ENCODE measurements at regions not wholly inside any gene's neighbourhood (a gene's known extent, or its start where the extent isn't known, plus 50 kb on each side); places are given as distances from the start of the nearest gene placed in this dataset.

DNA sequence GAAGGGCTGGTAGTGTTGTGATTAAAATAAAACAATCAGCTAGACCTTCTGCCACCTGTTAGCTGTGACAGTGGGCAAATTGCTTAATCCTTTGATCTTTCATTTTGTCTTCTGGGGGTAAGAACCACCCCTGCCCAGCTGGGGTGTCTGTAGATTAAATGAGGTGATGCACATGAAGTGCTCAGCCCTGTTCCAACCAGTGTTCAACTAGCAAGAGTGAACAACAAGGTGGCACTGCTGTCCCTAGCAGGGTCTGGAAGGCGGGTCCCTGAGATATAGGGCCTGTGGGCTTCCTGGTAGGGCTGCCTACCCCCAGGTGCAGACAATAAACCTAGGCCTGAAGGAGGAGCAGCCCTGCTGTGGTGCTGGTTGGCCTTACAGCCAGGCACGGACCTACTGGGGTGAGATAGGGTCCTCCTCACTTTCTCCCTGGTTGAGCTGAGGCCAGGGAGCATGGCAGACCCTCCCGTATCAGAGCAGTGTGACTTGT, 60.6 kb downstream of the ARL6IP4 start:
- no peak for TF ChIP-seq CTCF (IDR thresholded peaks at IDR 0.05; ENCODE audit: control insufficient read depth, extremely low read depth, insufficient read depth)
- no peak for DNase-seq (ENCODE audit: low read depth)
- no peak overlapping the region for H3K4me3 ChIP-seq (ENCODE audit: low read depth, low read length)

DNA sequence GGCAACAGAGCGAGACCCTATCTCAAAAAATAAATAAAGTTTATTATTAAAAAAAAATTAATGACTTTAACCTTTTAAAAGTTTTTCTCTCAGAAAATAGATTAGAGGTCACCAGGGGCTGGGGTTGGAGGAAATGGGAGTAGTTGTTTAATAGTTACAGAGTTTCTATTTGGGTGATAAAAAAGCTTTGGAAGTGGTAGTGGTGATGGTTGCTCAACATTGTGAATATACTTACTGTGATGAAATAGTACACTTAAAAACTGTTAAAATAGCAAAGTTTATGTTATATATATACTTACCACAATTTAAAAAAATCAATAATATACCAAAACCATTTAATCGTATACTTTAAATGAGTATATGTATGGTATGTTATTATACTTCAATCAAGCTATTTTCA, 59.6 kb downstream of the ARL6IP4 start:
- no peak overlapping the region for H3K4me3 ChIP-seq (ENCODE audit: low read depth, low read length)
- no peak for DNase-seq (ENCODE audit: low read depth)
- no peak for TF ChIP-seq CTCF (IDR thresholded peaks at IDR 0.05; ENCODE audit: control insufficient read depth, extremely low read depth, insufficient read depth)

DNA sequence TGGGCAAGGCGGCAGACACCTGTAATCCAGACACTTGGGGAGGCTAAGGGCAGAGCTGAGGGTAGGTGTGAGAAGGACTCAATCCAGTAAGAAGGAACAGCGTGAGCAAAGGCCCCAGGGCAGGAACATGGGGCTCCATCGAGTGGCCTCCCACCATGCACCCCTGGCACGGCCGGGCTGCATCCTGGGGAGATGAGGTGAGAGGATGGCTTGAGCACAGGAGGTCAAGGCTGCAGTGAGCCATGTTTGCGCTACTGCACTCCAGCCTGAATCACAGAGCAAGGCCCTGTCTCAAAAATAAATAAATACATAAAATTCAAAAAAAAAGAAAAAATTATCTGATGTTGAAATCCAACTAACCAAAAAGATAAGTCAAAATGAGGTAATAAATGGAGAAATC, 58.5 kb downstream of the ARL6IP4 start:
- no peak for TF ChIP-seq CTCF (IDR thresholded peaks at IDR 0.05; ENCODE audit: control insufficient read depth, extremely low read depth, insufficient read depth)
- DNase-seq (ENCODE audit: low read depth), result no peak
- no peak overlapping the region for H3K4me3 ChIP-seq (ENCODE audit: low read depth, low read length)

DNA sequence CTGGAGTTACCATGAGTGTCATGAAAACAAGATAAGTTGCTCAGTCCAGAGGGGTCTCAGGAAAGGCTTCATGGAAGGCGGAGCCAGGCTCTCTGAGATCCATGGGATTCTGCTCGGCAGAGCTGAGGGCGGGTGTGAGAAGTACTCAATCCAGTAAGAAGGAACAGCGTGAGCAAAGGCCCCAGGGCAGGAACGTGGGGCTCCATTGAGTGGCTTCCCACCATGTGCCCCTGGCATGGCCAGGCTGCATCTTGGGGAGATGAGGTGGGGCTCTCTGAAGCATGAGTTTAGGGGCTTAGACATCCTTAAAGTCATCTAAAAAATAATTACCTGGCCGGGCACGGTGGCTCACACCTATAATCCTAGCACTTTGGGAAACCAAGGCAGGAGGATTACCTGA, 58.0 kb downstream of the ARL6IP4 start:
- H3K4me3 ChIP-seq (ENCODE audit: low read depth, low read length), result no peak overlapping the region
- no peak for DNase-seq (ENCODE audit: low read depth)
- TF ChIP-seq CTCF (IDR thresholded peaks at IDR 0.05; ENCODE audit: control insufficient read depth, extremely low read depth, insufficient read depth), result no peak

DNA sequence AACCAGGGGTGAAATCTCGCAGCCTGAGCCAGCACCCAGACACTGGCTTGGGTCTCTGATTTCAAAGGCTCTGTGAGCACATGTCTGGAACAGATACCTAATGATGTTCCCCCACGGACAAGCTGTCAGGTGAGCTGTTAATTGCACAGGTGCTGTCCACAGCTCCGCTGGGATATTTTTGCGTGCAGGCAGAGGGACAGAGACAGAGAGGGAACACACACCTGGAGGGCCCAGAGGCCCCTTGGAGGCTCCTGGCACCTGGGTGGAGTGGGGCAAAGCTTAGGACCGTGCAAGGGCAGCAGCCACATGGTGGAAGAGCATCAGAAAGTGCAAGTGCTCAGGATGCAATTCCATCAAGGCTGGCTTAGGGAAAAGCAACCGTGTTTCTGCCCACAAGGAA, 57.3 kb downstream of the ARL6IP4 start:
- no peak for TF ChIP-seq CTCF (IDR thresholded peaks at IDR 0.05; ENCODE audit: control insufficient read depth, extremely low read depth, insufficient read depth)
- no peak overlapping the region for H3K4me3 ChIP-seq (ENCODE audit: low read depth, low read length)
- no peak for DNase-seq (ENCODE audit: low read depth)

- no peak for DNase-seq (ENCODE audit: low read depth)
- TF ChIP-seq CTCF (IDR thresholded peaks at IDR 0.05; ENCODE audit: control insufficient read depth, extremely low read depth, insufficient read depth), result no peak
- H3K4me3 ChIP-seq (ENCODE audit: low read depth, low read length), result no peak overlapping the region
Observed at GRCh38 chr12:123036466-123037285, 56.2 kb downstream of the ARL6IP4 start.

GRCh38 chr12:123035841-123036240, 55.4 kb downstream of the ARL6IP4 start:
- no peak overlapping the region for H3K4me3 ChIP-seq (ENCODE audit: low read depth, low read length)
- TF ChIP-seq CTCF (IDR thresholded peaks at IDR 0.05; ENCODE audit: control insufficient read depth, extremely low read depth, insufficient read depth), result no peak
- DNase-seq (ENCODE audit: low read depth), result no peak

Data from LNCaP clone FGC (cell line).